Inflammatory macrophage treated with lipopolysaccharide for 4 hours (primary cell): ENCODE measurements at regions not wholly inside any gene's neighbourhood (a gene's known extent, or its start where the extent isn't known, plus 50 kb on each side); places are given as distances from the start of the nearest gene placed in this dataset.
"Not testable (repeated sequence)": the region's sequence is repeated elsewhere in the genome, so short reads cannot be mapped to it uniquely, and the experiment has no call there.

ENCODE experiments used
- DNase-seq: peaks from one replicate; pipeline ENCODE4 v3.0.0-alpha.2; 2020

GRCh38 chr2:192809173-192809572 is 614.4 kb upstream of the TMEFF2 start:
- DNase-seq: no peak

GRCh38 chr2:192783643-192784042 is 588.9 kb upstream of the TMEFF2 start:
- no peak for DNase-seq

DNA sequence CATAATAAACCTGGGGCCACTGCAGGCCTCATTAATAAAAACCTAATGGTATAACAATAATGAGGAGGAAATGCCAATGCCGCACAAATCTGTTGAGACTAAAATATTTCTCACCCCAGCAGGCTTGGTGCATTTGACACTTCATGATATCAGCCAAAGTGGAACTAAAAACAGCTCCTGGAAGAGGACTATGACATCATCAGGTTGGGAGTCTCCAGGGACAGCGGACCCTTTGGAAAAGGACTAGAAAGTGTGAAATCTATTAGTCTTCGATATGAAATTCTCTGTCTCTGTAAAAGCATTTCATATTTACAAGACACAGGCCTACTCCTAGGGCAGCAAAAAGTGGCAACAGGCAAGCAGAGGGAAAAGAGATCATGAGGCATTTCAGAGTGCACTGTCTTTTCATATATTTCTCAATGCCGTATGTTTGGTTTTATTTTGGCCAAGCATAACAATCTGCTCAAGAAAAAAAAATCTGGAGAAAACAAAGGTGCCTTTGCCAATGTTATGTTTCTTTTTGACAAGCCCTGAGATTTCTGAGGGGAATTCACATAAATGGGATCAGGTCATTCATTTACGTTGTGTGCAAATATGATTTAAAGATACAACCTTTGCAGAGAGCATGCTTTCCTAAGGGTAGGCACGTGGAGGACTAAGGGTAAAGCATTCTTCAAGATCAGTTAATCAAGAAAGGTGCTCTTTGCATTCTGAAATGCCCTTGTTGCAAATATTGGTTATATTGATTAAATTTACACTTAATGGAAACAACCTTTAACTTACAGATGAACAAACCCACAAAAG is 580.9 kb upstream of the TMEFF2 start:
- no peak for DNase-seq

GRCh38 chr2:192775011-192775410 is 580.3 kb upstream of the TMEFF2 start:
- no peak for DNase-seq

GRCh38 chr2:192773044-192773443 is 578.3 kb upstream of the TMEFF2 start:
- no peak for DNase-seq

DNA sequence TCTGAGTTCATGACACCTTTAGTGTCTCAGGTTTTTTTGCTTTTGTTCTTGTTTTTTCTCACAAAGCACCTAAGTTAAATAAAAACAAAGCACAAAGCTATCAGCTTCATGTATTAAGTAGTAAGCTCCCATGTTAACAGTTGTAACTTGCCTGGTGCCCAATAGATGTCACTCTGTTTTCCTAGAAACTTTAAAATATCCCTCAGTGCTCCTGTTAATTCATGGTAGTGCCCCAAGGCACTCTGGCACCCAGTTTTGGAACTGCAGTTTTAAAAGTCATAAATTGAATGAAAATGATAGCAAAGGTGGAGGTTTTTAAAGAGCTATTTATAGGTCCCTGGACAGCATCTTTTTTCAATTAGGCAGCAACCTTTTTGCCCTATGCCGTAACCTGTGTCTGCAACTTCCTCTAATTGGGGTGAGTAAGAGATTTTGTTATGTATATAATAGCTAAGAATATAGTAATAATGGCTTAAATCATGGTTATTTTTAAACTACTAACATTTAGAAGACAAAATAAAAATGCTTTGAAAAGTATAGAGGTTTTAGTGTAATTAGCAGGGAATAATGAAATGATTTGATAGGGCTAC is 555.0 kb upstream of the TMEFF2 start:
- no peak for DNase-seq

DNA sequence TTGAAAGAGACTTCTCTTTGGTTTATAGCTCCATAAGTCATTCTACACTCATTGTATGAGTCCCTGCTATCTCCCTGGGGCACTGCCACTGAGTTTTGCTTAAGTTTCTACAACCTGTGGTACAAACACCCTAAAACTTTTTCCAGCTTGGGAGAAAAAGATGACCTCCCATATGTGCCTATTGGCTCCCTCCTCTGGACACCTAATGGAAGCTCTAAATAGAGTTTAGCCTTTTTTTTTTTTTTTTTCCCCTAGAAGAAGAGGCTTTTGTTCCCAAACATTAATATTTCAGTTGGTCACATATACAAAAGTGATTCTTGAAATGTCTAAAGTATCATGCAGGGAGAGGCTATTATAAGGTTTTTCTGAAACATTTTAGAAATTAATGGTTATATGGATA is 547.2 kb upstream of the TMEFF2 start:
- no peak for DNase-seq

GRCh38 chr2:192735447-192735846 is 540.7 kb upstream of the TMEFF2 start:
- no peak for DNase-seq

GRCh38 chr2:192729369-192729768 is 534.6 kb upstream of the TMEFF2 start:
- no peak for DNase-seq

GRCh38 chr2:192725991-192726390 is 531.3 kb upstream of the TMEFF2 start:
- DNase-seq: no peak

DNA sequence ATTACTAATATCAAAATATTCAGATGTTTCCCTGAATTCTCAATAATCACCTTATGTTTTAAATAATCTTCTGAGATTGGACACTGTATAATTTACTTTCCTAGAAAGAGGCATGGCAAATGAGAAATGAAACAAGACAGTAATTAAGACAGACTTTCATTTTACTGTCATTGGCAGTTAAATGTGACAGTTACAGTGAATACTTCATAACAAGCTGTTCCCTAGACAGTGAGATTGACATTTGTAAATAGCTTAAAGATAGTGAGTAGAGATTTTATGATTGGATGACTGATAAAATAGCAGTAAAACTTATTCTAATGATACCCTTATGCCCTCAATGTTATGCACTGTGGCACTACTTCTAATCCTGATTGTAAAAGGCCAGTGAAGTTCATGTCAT is 524.9 kb upstream of the TMEFF2 start:
- DNase-seq: no peak

GRCh38 chr2:192718340-192718739 is 523.6 kb upstream of the TMEFF2 start:
- DNase-seq: no peak

- DNase-seq: no peak
These were observed 506.2 kb upstream of the TMEFF2 start for GRCh38 chr2:192700934-192701333.

DNA sequence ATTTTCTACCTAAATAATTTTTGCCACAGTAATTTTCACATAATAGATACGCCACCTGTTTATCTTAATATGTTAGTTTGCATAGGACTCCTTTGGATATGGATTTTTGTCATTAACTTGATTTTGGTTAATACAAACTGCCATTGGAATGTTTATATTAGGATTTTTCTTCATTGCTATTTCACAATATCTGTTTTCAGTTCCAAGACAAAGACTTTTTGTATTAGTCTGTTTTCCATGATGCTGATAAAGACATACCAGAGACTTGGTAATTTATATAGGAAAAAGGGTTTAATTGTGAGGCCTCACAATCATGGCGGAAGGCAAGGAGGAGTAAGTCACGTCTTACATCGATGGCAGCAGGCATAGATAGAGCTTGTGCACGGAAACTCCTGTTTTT is 503.1 kb upstream of the TMEFF2 start:
- DNase-seq: no peak

- DNase-seq: no peak
These were observed 502.1 kb upstream of the TMEFF2 start for GRCh38 chr2:192696857-192697256.

DNA sequence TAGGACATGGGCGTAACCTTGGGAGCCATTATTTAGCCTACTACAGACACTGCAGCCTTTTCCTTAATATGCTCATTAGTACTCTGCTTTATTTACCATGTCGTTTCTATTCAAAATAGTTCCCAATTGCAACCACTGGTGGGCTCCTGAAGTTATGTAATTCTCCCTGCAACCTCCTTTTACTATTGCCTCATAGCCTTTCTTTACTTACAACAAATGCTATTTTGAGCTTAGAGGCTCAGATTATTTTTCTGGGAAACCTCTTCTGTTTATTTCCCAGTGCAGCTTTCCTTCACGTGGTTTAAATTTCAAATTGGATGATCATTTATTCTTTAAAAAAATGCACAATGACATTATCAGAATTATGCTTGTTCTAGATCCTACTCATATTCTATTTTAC is 492.3 kb upstream of the TMEFF2 start:
- DNase-seq: no peak

- DNase-seq: not testable (repeated sequence)
These were observed 487.8 kb upstream of the TMEFF2 start for GRCh38 chr2:192682511-192682910.

DNA sequence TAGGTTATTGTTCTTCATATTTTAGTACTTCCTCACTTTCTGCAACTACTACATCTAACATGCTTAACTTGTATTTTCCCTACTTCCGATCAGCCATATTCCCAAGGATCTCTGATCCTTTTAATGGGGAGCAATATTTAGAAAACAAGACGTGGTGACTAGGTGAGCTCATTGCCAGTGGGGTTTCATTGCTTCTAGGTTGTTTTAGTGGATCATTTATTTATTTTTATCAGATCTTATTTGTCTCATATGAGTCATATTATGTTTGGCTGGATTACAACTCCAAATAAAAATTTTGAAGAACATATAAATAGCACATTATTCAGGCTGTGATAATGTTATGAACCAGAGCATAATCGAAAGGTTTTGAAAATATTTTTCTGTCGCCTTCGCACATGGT is 480.9 kb upstream of the TMEFF2 start:
- no peak for DNase-seq

GRCh38 chr2:192669505-192670091 is 474.9 kb upstream of the TMEFF2 start:
- no peak for DNase-seq

- DNase-seq: not testable (repeated sequence)
These were observed 465.8 kb upstream of the TMEFF2 start for GRCh38 chr2:192660555-192660954.

DNA sequence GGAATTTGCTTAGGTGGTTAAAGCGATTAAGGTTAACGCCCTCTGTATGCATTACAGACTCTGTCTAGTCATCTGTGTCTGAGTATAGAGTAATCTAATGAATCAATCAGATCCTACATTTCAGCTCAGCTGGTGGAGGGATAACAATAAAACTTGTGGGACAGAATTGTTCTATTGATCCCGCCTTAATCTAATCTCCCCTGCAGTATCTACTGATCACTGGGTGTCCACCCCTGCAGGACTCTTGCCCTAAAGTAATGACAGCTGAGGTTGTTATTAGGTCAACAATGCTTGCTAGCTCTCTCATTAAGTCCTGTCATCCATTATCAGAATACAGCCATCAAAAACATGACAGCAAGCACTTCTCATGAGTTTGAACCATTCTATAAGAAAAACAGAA is 462.6 kb upstream of the TMEFF2 start:
- no peak for DNase-seq

- no peak for DNase-seq
These were observed 461.2 kb upstream of the TMEFF2 start for GRCh38 chr2:192655916-192656315.

DNA sequence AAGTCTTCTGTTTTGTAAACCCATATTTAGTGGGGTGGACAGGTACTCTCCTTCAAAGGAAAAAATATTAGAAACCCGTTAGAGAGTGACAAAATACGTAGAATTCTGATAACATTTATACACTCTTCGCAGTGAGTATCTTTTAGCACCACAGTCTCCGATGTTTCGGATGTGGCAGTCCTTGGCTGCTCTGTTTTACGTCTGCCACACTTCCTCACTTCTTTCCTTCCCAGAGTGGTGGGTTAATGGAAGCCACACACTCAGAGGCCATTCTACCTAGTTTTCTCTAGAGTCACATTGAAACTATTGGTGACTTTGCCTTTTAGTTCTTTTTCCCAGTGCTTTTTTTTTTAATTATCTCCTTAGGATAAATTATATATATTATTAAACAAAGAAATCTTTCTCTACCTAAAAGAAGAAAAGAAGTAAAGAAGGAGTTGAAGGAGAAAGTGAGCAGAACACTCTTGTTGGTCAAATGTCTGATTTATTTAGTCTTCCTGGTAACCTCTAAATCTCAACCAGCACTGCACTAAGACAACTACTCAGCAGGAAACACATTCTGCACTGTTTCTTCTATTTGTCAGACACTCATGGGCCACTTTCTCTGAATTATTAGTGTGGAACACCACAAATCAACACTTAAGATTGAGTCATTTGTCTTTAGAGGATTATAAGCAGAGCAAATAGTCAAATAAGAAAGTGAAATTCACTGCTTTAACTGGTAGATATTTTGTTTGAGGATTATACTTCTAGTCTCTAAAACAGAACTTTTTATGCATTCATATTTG is 451.3 kb upstream of the TMEFF2 start:
- DNase-seq: no peak

GRCh38 chr2:192634557-192634956 is 439.8 kb upstream of the TMEFF2 start:
- no peak for DNase-seq
